HFF-Myc (cell line): ENCODE measurements at regions not wholly inside any gene's neighbourhood (a gene's known extent, or its start where the extent isn't known, plus 50 kb on each side); places are given as distances from the start of the nearest gene placed in this dataset.

Source experiments
- DNase-seq: peaks from one replicate; pipeline ENCODE4 v3.0.0-alpha.2; 2011; ENCODE audit warnings: low read depth; ENCODE audit errors: extremely low read depth
- H3K4me3 ChIP-seq: replicated peaks from 2 replicates; pipeline ENCODE4 v1.5.1; 2011; ENCODE audit warnings: low read depth, mild to moderate bottlenecking, control low read depth, low read length
- CTCF ChIP-seq: IDR thresholded peaks from 2 replicates; pipeline ENCODE4 v1.5.1; 2012; ENCODE audit warnings: mild to moderate bottlenecking, low read depth, low read length, control low read depth; ENCODE audit errors: missing control alignments

GRCh38 chr10:124259139-124259825 lies 159.4 kb downstream of the OAT start:
- H3K4me3 ChIP-seq = no peak overlapping the region
- peak; percentile 46 for TF ChIP-seq CTCF
- no peak for DNase-seq

GRCh38 chr10:124257781-124258180 lies 160.9 kb downstream of the OAT start:
- no peak for TF ChIP-seq CTCF
- no peak for DNase-seq
- no peak overlapping the region for H3K4me3 ChIP-seq

GRCh38 chr10:124256151-124256550 lies 162.6 kb downstream of the OAT start:
- no peak overlapping the region for H3K4me3 ChIP-seq
- no peak for TF ChIP-seq CTCF
- no peak for DNase-seq

GRCh38 chr10:124255556-124255955 lies 162.2 kb upstream of the CHST15 start:
- no peak for DNase-seq
- H3K4me3 ChIP-seq = no peak overlapping the region
- no peak for TF ChIP-seq CTCF

GRCh38 chr10:124254490-124254889 lies 161.1 kb upstream of the CHST15 start:
- H3K4me3 ChIP-seq = no peak overlapping the region
- no peak for DNase-seq
- no peak for TF ChIP-seq CTCF

- no peak for TF ChIP-seq CTCF
- no peak for DNase-seq
- no peak overlapping the region for H3K4me3 ChIP-seq
These were observed 159.6 kb upstream of the CHST15 start for GRCh38 chr10:124253006-124253405.

GRCh38 chr10:124252097-124252715 lies 158.8 kb upstream of the CHST15 start:
- no peak for DNase-seq
- TF ChIP-seq CTCF = no peak
- H3K4me3 ChIP-seq = no peak overlapping the region
